Right atrium auricular region (tissue), 2 donors: ENCODE measurements at regions not wholly inside any gene's neighbourhood (a gene's known extent, or its start where the extent isn't known, plus 50 kb on each side); places are given as distances from the start of the nearest gene placed in this dataset.

Experiments used
- DNase-seq: peaks from one replicate; pipeline ENCODE4 v3.0.0-alpha.2; 2019; ENCODE audit warnings: low spot score
- H3K27ac ChIP-seq, 2 donors: fragments of 200-600 bp; sonication (generic); 1 replicate in 1 of 2; 2 replicates in 1 of 2; pipeline ENCODE4 v1.5.1; 2016 to 2019
- H3K27me3 ChIP-seq, 2 donors: fragments of 200-600 bp; sonication (generic); one replicate each; pipeline versions ENCODE4 v1.5.1 to v1.6.0; 2017 to 2019
- H3K36me3 ChIP-seq: fragments of 200-600 bp; sonication (generic); one replicate; pipeline ENCODE4 v1.5.1; 2016
- H3K4me1 ChIP-seq, 2 donors: fragments of 200-600 bp; sonication (generic); one replicate each; pipeline versions ENCODE4 v1.5.1 to v1.6.0; 2017 to 2019
- H3K4me3 ChIP-seq, 2 donors: fragments of 200-600 bp; sonication (generic); 1 replicate in 1 of 2; 2 replicates in 1 of 2; pipeline ENCODE4 v1.5.1; 2017 to 2019; ENCODE audit warnings: mild to moderate bottlenecking in 1 of 2, moderate library complexity in 1 of 2
- H3K9me3 ChIP-seq, 2 donors: fragments of 200-600 bp; sonication (generic); one replicate each; pipeline ENCODE4 v1.5.1; 2019
- TF ChIP-seq, protein P1 (sequence below), 2 donors: fragments of 200-600 bp; sonication (generic); IDR thresholded peaks; one replicate each; pipeline ENCODE4 v1.5.1; 2019; ENCODE audit warnings: antibody characterized with exemption in 2 of 2

DNA sequence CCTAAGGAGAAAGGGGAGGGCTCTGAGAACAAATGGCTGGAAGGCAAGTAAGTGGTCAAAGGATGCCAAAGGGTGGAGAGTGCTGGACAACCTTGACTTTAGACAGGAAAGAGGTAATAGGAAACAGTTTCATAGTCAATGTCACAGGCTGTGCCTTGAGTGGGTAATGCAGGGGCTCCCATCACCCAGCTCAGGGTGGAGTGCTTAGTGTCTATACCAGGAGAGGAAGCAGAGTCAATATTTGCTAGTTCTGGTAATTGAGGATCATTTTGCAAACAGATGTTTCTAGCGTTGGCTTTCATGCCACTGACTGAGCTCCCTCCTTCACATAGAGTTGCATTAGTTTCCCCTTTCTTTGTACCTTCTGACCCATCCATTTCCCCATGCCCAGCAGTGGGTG lies 64.6 kb upstream of the KL start:
- DNase-seq = no peak
- H3K27ac ChIP-seq = no peak overlapping the region
- no peaks in the 10 kb centered on the region for H3K36me3 ChIP-seq
- TF ChIP-seq, protein P1, sequence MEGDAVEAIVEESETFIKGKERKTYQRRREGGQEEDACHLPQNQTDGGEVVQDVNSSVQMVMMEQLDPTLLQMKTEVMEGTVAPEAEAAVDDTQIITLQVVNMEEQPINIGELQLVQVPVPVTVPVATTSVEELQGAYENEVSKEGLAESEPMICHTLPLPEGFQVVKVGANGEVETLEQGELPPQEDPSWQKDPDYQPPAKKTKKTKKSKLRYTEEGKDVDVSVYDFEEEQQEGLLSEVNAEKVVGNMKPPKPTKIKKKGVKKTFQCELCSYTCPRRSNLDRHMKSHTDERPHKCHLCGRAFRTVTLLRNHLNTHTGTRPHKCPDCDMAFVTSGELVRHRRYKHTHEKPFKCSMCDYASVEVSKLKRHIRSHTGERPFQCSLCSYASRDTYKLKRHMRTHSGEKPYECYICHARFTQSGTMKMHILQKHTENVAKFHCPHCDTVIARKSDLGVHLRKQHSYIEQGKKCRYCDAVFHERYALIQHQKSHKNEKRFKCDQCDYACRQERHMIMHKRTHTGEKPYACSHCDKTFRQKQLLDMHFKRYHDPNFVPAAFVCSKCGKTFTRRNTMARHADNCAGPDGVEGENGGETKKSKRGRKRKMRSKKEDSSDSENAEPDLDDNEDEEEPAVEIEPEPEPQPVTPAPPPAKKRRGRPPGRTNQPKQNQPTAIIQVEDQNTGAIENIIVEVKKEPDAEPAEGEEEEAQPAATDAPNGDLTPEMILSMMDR (IDR thresholded peaks at IDR 0.05) = no peak
- no peaks in the 10 kb centered on the region for H3K27me3 ChIP-seq
- H3K9me3 ChIP-seq = no peaks in the 10 kb centered on the region
- H3K4me3 ChIP-seq = no peak overlapping the region
- H3K4me1 ChIP-seq = no peaks in the 10 kb centered on the region

DNA sequence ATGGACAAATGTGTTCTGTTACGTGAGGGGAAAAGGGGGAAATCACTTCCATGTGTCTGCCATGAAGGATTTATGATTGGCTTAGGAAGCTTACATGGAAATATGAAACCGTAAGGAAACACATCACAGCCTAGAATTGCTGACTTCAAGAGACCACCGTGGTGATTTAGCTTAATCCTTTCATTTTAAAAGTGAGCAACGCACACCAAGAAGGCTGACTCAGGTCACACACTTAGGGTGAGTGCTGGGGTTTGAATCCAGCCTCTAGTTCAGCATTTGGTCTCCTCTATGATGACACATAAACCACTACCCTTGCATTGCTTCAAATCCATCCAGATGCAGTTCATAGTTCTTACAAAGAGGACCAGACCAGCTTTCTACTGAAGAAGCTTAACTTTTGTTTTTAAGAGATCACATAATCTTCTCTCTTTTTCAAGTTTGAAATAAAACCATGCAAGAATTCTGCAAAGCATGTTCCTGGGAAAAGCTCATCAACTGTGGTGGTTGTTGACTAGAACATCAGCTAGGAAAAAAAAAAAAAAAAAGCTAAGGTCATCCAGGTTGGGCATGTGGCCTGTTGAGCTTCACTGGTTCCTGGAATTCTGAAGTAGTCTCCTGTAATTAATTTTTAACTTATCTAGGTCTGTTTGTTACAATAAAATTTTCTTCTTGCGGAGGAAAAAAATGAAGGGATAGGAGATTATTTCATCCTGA lies 60.2 kb upstream of the KL start:
- Histone ChIP-seq H3K27ac (no peak overlapping the region), H3K27me3 (no peaks in the 10 kb centered on the region), H3K9me3 (no peaks in the 10 kb centered on the region), H3K36me3 (no peaks in the 10 kb centered on the region), H3K4me3 (no peak overlapping the region), H3K4me1 (no peaks in the 10 kb centered on the region)
- DNase-seq = no peak
- TF ChIP-seq, protein P1 (IDR thresholded peaks at IDR 0.05) = no peak

DNA sequence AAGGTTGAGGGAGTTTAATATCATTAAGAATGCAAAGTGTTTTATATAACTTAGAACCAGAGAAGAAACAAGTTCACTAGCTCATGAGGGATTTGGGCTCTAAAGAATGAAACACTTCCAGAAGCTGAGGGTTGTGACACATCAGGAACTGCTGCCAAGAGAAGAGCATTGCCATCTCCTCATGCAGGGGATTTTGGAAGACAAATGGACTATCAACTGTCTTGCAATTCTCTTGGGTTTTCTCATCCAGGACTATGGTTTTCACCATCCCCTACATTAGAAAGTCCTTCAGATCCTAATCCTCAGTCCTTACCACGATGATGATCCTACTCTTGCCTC lies 59.7 kb upstream of the KL start:
- no peak for DNase-seq
- Histone ChIP-seq H3K4me3 (no peak overlapping the region), H3K27ac (no peak overlapping the region), H3K36me3 (no peaks in the 10 kb centered on the region), H3K27me3 (no peaks in the 10 kb centered on the region), H3K4me1 (no peaks in the 10 kb centered on the region), H3K9me3 (no peaks in the 10 kb centered on the region)
- TF ChIP-seq, protein P1 (IDR thresholded peaks at IDR 0.05) = no peak

DNA sequence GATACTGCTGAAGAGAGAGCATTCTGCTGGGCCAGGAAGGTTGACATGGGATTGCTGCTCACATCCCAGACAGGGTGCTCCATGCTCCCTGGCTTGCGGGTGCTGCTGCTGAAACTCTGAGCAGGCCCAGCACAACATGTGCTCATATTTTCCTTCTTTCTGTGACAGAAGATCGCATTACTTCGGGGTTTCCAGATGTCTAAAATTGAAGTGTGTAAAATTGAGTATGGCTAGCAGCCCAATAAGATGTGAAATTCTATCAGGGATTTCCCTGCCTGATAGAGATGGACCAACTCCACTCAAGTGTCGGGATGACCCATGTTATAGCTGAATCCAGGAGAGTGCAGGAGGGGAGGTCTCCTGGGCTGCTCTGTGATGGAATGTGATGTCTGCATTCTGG lies 55.6 kb upstream of the KL start:
- Histone ChIP-seq H3K4me3 (no peak overlapping the region), H3K9me3 (no peaks in the 10 kb centered on the region), H3K4me1 (no peaks in the 10 kb centered on the region), H3K36me3 (no peaks in the 10 kb centered on the region), H3K27me3 (no peaks in the 10 kb centered on the region), H3K27ac (no peak overlapping the region)
- TF ChIP-seq, protein P1 (IDR thresholded peaks at IDR 0.05) = no peak
- no peak for DNase-seq

DNA sequence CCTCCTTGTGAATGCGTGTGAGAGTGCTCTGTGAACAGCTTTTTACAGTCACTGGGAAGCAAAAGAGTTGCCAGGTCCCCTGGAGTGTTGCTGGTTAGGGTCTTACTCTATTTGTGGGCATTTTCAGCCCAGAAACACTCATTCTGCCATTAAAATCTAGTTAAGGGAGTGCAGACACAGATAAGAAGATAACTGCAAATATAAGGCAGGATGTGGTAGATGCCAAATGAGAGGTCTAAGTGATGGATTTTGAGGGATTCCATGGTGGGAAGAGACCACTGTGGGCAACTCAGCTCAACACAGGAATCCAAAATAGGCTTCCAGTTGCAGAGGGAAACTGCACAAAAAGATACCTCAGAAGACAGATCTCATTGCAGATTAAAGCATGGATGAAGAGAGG lies 54.5 kb upstream of the KL start:
- H3K9me3 ChIP-seq = no peaks in the 10 kb centered on the region
- TF ChIP-seq, protein P1 (IDR thresholded peaks at IDR 0.05) = no peak
- no peaks in the 10 kb centered on the region for H3K4me1 ChIP-seq
- DNase-seq = no peak
- H3K36me3 ChIP-seq = no peaks in the 10 kb centered on the region
- H3K27me3 ChIP-seq = no peaks in the 10 kb centered on the region
- no peak overlapping the region for H3K4me3 ChIP-seq
- H3K27ac ChIP-seq = no peak overlapping the region

DNA sequence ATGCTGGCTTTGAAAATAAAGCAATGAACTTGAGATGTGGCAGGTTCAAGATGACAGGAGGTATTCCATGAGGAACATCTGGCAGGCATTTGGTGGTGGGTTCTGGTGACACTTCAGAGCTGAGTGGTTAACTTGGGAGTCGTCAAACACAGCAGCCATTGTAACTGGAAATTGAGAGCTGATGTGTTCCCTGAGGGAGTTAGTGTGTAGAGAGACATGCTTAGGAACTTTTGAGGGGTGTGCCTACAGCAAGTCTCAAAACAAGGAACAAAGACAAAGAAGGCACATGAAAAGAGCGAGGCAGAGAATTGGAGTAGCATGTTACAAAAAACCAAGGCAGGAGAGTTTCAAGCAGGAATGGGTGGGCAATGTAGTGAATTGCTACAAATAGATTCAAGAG lies 53.9 kb upstream of the KL start:
- no peak overlapping the region for H3K4me3 ChIP-seq
- H3K9me3 ChIP-seq = no peaks in the 10 kb centered on the region
- no peak for DNase-seq
- H3K27me3 ChIP-seq = no peaks in the 10 kb centered on the region
- no peaks in the 10 kb centered on the region for H3K36me3 ChIP-seq
- TF ChIP-seq, protein P1 (IDR thresholded peaks at IDR 0.05) = no peak
- H3K27ac ChIP-seq = no peak overlapping the region
- no peaks in the 10 kb centered on the region for H3K4me1 ChIP-seq
